PC-9 (cell line): ENCODE measurements at regions not wholly inside any gene's neighbourhood (a gene's known extent, or its start where the extent isn't known, plus 50 kb on each side); places are given as distances from the start of the nearest gene placed in this dataset.
A peak's percentile ranks its signal among the peaks of the same experiment; 100 is the strongest.
"Not testable (repeated sequence)": the region's sequence is repeated elsewhere in the genome, so short reads cannot be mapped to it uniquely, and the experiment has no call there.

ENCODE experiments used
- BruUV-seq: library from RNA; stranded (reverse); fragments of 400-500 nt; replicated peaks from 2 replicates; lab custom pipeline; 2021; lab: Mats Ljungman, UMichigan
- CTCF ChIA-PET: fragments of 300-600 bp; sonication (Branson Sonifier 250); formaldehyde crosslinking; loops from one replicate; lab custom pipeline; 2022; ENCODE audit warnings: antibody characterized with exemption; lab: Charles Lee
- POLR2A ChIA-PET: fragments of 300-600 bp; sonication (Branson Sonifier 250); formaldehyde crosslinking; loops from one replicate; lab custom pipeline; 2022; ENCODE audit warnings: antibody characterized with exemption; ENCODE audit not compliant: unreplicated experiment; lab: Charles Lee
- DNase-seq, 2 experiments: peaks; one replicate each; pipeline versions ENCODE4 v3.0.0 to v3.0.0-alpha.2; 2015 to 2022; ENCODE audit warnings: mixed read lengths in 1 of 2
- H2AFZ ChIP-seq: fragments of 200-600 bp; sonication (generic); 2 replicates; pipeline ENCODE4 v1.8.1; 2017; ENCODE audit warnings: antibody characterized with exemption
- H3F3A ChIP-seq: fragments of 200-600 bp; sonication (generic); 2 replicates; pipeline ENCODE4 v1.8.1; 2017; ENCODE audit warnings: antibody characterized with exemption, mild to moderate bottlenecking, low read depth; ENCODE audit not compliant: insufficient read depth
- H3K27ac ChIP-seq: fragments of 200-600 bp; sonication (generic); 2 replicates; pipeline ENCODE4 v1.6.1; 2016; ENCODE audit warnings: mixed run types
- H3K27me3 ChIP-seq: fragments of 200-600 bp; sonication (generic); 2 replicates; pipeline ENCODE4 v1.6.1; 2016; ENCODE audit warnings: low read depth, mixed run types; ENCODE audit not compliant: insufficient read depth
- H3K36me3 ChIP-seq: fragments of 200-600 bp; sonication (generic); 2 replicates; pipeline ENCODE4 v1.6.1; 2016; ENCODE audit warnings: low read depth, mixed run types
- H3K4me1 ChIP-seq: fragments of 200-600 bp; sonication (generic); replicated peaks from 2 replicates; pipeline ENCODE4 v1.6.1; 2016; ENCODE audit warnings: mixed run types; ENCODE audit not compliant: insufficient read depth
- H3K4me2 ChIP-seq: fragments of 200-600 bp; sonication (generic); 2 replicates; pipeline ENCODE4 v1.6.1; 2017; ENCODE audit warnings: mixed run types
- H3K4me3 ChIP-seq: fragments of 200-600 bp; sonication (generic); 2 replicates; pipeline ENCODE4 v1.6.1; 2016; ENCODE audit warnings: mixed run types
- H3K79me2 ChIP-seq: fragments of 200-600 bp; sonication (generic); 2 replicates; pipeline ENCODE4 v1.6.1; 2017; ENCODE audit warnings: low read depth, mixed run types
- H3K9me2 ChIP-seq: fragments of 200-600 bp; sonication (generic); 2 replicates; pipeline ENCODE4 v1.8.1; 2017; ENCODE audit warnings: mild to moderate bottlenecking; ENCODE audit not compliant: insufficient read depth
- H3K9me3 ChIP-seq: fragments of 200-600 bp; sonication (generic); 2 replicates; pipeline ENCODE4 v1.8.1; 2016; ENCODE audit warnings: low read depth; ENCODE audit not compliant: insufficient read depth
- H4K20me1 ChIP-seq: fragments of 200-600 bp; sonication (generic); 2 replicates; pipeline ENCODE4 v1.8.1; 2017; ENCODE audit not compliant: insufficient read depth
- CTCF ChIP-seq: fragments of 200-600 bp; sonication (generic); conservative IDR thresholded peaks from 2 replicates; pipeline ENCODE4 v1.6.1; 2017; ENCODE audit warnings: mixed run types, antibody characterized with exemption, mild to moderate bottlenecking, moderate library complexity
- intact Hi-C: fragments of 100-400 bp; cut with micrococcal nuclease; formaldehyde crosslinking; loops from one replicate; pipeline ENCODE4 v1.10.0; 2022; ENCODE audit not compliant: unreplicated experiment

DNA sequence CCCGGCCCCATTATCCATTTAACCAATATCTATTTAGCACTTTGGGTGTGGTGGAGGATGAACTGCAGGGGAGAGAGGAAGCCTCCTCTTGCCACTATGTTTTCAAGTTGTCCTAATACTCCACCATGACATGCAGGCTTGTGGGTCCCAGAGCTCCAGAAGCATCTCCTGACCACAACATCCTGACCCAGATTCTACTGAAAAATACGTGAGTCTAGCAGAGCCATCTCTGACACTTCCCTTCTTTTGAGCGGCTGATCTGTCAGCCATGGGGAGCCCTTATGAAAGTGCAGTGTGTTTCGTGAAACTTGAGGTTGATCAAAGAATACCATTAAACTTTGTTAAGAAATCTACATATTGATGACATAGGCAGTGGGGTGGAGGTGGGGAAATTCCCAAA lies 126.6 kb downstream of the UNC93B1 start:
- H2AFZ ChIP-seq, intact Hi-C loops, H3K36me3 ChIP-seq, CTCF ChIA-PET, H3K4me1 ChIP-seq, DNase-seq, H4K20me1 ChIP-seq, H3K79me2 ChIP-seq, H3K9me2 ChIP-seq, H3K4me3 ChIP-seq, H3K27ac ChIP-seq, POLR2A ChIA-PET, H3K4me2 ChIP-seq, H3K9me3 ChIP-seq, BruUV-seq, H3F3A ChIP-seq: not testable (repeated sequence)
- H3K27me3 ChIP-seq, result peaks cover 45% of the 10 kb centered on the region

GRCh38 chr11:67873223-67873622 lies 130.7 kb downstream of the UNC93B1 start:
- H3K9me2 ChIP-seq, H3K4me2 ChIP-seq, CTCF ChIA-PET, POLR2A ChIA-PET, H3K79me2 ChIP-seq, H3K36me3 ChIP-seq, H3K27ac ChIP-seq, H4K20me1 ChIP-seq, H2AFZ ChIP-seq, BruUV-seq, intact Hi-C loops, H3K9me3 ChIP-seq, DNase-seq, H3F3A ChIP-seq, H3K4me1 ChIP-seq, H3K4me3 ChIP-seq: not testable (repeated sequence)
- H3K27me3 ChIP-seq, result peaks cover 18% of the 10 kb centered on the region

DNA sequence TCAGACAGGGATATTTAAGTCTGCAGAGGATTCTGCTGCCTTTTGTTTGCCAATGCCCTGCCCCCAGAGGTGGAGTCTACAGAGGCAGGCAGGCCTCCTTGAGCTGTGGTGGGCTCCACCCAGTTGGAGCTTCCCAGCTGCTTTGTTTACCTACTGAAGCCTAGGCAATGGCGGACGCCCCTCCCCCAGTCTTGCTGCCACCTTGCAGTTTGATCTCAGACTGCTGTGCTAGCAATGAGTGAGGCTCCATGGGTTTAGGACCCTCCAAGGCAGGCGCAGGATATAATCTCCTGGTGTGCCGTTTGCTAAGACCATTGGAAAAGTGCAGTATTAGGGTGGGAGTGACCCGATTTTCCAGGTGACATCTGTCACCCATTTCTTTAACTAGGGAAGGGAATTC lies 132.7 kb downstream of the UNC93B1 start:
- H3K79me2 ChIP-seq, intact Hi-C loops, H3K36me3 ChIP-seq, H3K9me3 ChIP-seq, H2AFZ ChIP-seq, H3K4me3 ChIP-seq, H3K9me2 ChIP-seq, POLR2A ChIA-PET, BruUV-seq, CTCF ChIA-PET, H3F3A ChIP-seq, H3K27ac ChIP-seq, DNase-seq, H3K4me1 ChIP-seq, H3K4me2 ChIP-seq, H4K20me1 ChIP-seq: not testable (repeated sequence)
- peaks cover 12% of the 10 kb centered on the region; the same call in 1 of the 2 replicates for H3K27me3 ChIP-seq

- CTCF ChIA-PET, H3K36me3 ChIP-seq, H3K27ac ChIP-seq, POLR2A ChIA-PET, H3K9me3 ChIP-seq, H3F3A ChIP-seq, intact Hi-C loops, H3K9me2 ChIP-seq, H4K20me1 ChIP-seq, H2AFZ ChIP-seq, BruUV-seq, DNase-seq, H3K4me3 ChIP-seq, H3K4me1 ChIP-seq, H3K4me2 ChIP-seq, H3K27me3 ChIP-seq, H3K79me2 ChIP-seq: not testable (repeated sequence)
Observed at GRCh38 chr11:67862896-67863295, 141.0 kb downstream of the UNC93B1 start.

DNA sequence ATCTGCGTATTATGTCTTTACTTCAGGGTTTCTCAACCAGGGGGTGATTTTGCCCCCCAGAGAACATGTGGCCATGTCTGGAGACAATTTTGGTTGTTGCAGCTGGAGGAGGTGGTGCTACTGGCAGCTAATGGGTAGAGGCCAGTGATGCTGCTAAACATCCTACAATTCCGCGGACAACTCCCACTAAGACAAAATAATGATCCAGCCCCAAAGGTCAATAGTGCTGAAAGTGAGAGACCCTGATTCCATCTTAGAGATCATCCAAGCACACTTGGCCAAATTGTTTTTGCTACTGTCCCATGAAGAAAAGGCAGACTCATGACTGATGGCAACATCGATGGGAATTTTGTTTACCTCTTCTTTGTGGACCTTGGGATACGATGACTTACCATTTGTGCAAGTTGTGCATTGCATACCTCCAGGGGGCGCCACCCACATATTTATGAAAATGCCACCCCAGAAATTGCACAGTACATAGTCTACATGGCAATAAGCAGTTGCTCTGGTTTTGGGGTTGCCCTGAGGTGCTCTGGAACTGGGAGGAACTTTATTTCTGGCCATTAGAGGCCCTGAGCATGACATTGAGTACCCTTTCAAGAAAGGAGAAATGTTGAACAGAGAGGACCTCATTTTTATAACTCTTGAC lies 144.3 kb downstream of the UNC93B1 start:
- DNase-seq, result peak in 1 of 2 experiments; percentile 46
- BruUV-seq, result not testable (repeated sequence)

DNA sequence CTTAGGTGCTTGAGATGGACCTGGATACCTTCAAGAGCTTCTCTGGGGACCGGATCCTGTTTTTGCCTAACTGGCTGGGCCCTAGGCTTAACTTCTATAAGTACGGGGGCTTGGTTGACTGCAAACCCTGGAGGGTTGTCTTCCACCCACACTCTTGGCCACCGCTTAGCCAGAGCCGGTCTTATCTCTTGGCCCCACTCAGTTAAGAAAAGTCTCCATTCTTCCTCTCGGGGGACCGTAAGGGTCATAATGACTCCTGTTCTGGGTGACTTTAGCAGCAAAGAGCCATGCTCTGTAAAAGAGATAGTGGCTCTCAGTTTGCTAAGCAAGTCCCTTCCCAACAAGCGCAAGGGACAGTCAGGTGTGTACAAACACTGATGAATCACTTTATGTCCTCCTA lies 153.2 kb downstream of the UNC93B1 start:
- BruUV-seq, CTCF ChIA-PET, H3K9me2 ChIP-seq, H3K9me3 ChIP-seq, H3F3A ChIP-seq, H2AFZ ChIP-seq, H3K36me3 ChIP-seq, H3K4me3 ChIP-seq, H3K4me2 ChIP-seq, DNase-seq, intact Hi-C loops, H3K27ac ChIP-seq, POLR2A ChIA-PET, H3K4me1 ChIP-seq, H4K20me1 ChIP-seq, H3K79me2 ChIP-seq: not testable (repeated sequence)
- H3K27me3 ChIP-seq, result peaks cover 35% of the 10 kb centered on the region

More for the DNA sequence above, 144.3 kb downstream of the UNC93B1 start:
- H3K27ac ChIP-seq, H3K4me3 ChIP-seq, H3K4me2 ChIP-seq, POLR2A ChIA-PET, H4K20me1 ChIP-seq, H2AFZ ChIP-seq, H3F3A ChIP-seq, H3K9me3 ChIP-seq, H3K4me1 ChIP-seq, H3K9me2 ChIP-seq, intact Hi-C loops, H3K79me2 ChIP-seq, CTCF ChIA-PET, H3K36me3 ChIP-seq: not testable (repeated sequence)
- H3K27me3 ChIP-seq, result peaks cover 35% of the 10 kb centered on the region
- peak; percentile 67 for TF ChIP-seq CTCF

GRCh38 chr11:67849766-67850165 lies 154.1 kb downstream of the UNC93B1 start:
- CTCF ChIA-PET, result not testable (repeated sequence)

More at GRCh38 chr11:67849766-67850165, 154.1 kb downstream of the UNC93B1 start:
- H2AFZ ChIP-seq, BruUV-seq, H3K4me2 ChIP-seq, H3K36me3 ChIP-seq, H3K4me3 ChIP-seq, POLR2A ChIA-PET, H3K4me1 ChIP-seq, H4K20me1 ChIP-seq, H3K79me2 ChIP-seq, H3K9me3 ChIP-seq, DNase-seq, H3F3A ChIP-seq, H3K9me2 ChIP-seq, H3K27ac ChIP-seq: not testable (repeated sequence)
- intact Hi-C loops, result loop anchor here (10.0 kb wide), 1 partner anchor 165 kb away; the partner anchor contains the start of gene ALDH3B1
- peaks cover 25% of the 10 kb centered on the region for H3K27me3 ChIP-seq
